Mammary epithelial cell (primary cell): ENCODE measurements at regions not wholly inside any gene's neighbourhood (a gene's known extent, or its start where the extent isn't known, plus 50 kb on each side); places are given as distances from the start of the nearest gene placed in this dataset.

ENCODE experiments used
- EZH2 ChIP-seq: IDR thresholded peaks from 2 replicates; pipeline ENCODE4 v1.6.1; 2012; ENCODE audit warnings: low read length, inconsistent platforms, borderline replicate concordance
- TF ChIP-seq, protein P1 (sequence below), 2 donors: IDR thresholded peaks in 1 of 2; conservative IDR thresholded peaks in 1 of 2; 2 replicates each; pipeline ENCODE4 v1.5.1; 2011 to 2012; ENCODE audit warnings: inconsistent platforms in 2 of 2, low read length in 2 of 2, mild to moderate bottlenecking in 2 of 2, control low read depth in 1 of 2, low read depth in 1 of 2; ENCODE audit not compliant: insufficient read depth in 1 of 2; ENCODE audit errors: extremely low read depth in 1 of 2

DNA sequence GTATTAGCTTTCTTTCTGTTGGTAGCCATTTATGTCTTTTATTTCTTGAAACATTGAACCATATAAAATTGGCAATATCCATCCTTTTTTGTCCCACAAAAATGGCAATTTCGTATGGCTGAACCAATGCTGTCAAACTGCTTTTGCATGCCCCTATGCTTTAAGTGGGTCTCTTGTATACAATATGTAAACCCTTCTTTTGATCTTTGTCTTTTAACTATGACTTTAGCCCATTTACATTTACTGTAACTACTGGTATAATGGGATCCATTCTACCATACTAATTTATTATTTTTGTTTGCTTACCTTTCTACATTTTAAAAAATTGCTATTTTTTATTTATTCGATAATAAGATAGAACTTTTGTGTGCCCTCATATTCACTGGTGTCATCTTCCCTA is 93.4 kb downstream of the TENT4A start:
- TF ChIP-seq, protein P1, sequence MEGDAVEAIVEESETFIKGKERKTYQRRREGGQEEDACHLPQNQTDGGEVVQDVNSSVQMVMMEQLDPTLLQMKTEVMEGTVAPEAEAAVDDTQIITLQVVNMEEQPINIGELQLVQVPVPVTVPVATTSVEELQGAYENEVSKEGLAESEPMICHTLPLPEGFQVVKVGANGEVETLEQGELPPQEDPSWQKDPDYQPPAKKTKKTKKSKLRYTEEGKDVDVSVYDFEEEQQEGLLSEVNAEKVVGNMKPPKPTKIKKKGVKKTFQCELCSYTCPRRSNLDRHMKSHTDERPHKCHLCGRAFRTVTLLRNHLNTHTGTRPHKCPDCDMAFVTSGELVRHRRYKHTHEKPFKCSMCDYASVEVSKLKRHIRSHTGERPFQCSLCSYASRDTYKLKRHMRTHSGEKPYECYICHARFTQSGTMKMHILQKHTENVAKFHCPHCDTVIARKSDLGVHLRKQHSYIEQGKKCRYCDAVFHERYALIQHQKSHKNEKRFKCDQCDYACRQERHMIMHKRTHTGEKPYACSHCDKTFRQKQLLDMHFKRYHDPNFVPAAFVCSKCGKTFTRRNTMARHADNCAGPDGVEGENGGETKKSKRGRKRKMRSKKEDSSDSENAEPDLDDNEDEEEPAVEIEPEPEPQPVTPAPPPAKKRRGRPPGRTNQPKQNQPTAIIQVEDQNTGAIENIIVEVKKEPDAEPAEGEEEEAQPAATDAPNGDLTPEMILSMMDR (conservative IDR thresholded peaks at IDR 0.05 in 1 of 2, IDR thresholded peaks at IDR 0.05 in 1 of 2; ENCODE audit: extremely low read depth in 1 of 2, insufficient read depth in 1 of 2, low read depth in 1 of 2, low read length in 2 of 2): no peak
- TF ChIP-seq EZH2: no peak
